ENCODE measurements at regions not wholly inside any gene's neighbourhood (a gene's known extent, or its start where the extent isn't known, plus 50 kb on each side); places are given as distances from the start of the nearest gene placed in this dataset.

- Histone ChIP-seq H3K27me3 (ENCODE audit: low read length) (no peaks in the 10 kb centered on the region), H3K27ac (ENCODE audit: low read depth, low read length) (no peak overlapping the region), H3F3A (ENCODE audit: insufficient read depth) (no peaks in the 10 kb centered on the region)
These were observed 133.9 kb upstream of the CELF2 start for GRCh38 chr10:10883737-10884136.

DNA sequence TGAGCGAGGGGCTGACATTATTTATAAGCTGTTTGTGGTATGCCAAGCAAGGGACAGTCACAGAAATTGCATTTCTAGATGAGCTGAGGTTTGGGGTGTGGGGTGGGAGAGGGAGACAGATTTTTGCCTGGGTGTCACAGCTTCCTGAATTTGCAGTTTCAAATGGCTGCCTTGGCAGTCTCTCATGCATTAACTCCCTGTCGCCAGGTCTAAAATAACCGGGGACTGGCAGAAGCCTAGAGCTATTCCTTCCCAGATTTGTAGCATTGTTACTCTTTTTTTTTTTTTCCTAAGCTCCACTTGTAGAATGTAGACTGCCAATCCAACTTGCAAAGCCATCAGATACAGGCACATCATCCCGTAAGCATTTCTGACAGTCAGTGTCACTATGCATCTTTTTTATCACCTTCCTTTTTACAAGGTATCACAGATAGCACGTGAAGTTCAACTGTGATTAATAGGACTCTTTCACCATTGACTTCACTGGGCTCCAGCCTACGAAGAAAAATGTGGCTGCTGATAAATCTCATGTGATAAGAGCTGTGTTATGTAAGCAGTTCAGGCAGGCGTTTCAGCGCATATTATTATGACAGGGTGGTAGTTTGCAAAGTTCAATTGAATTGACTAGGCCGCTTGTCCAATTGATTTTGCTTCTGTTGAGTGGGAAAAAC is 130.7 kb upstream of the CELF2 start:
- H3K4me3 ChIP-seq (ENCODE audit: insufficient read depth, low read length, poor library complexity, severe bottlenecking) = no peak overlapping the region
- no peak overlapping the region for H3K4me2 ChIP-seq (ENCODE audit: low read depth, low read length, poor library complexity, severe bottlenecking)

More at GRCh38 chr10:10883737-10884136, 133.9 kb upstream of the CELF2 start:
- TF ChIP-seq EZH2phosphoT487 (conservative IDR thresholded peaks at IDR 0.05; ENCODE audit: low read length) = no peak
- no peak for TF ChIP-seq CTCF (IDR thresholded peaks at IDR 0.05; ENCODE audit: insufficient read depth, low read length, poor library complexity, severe bottlenecking)
- Histone ChIP-seq H3K9me2 (replicated peaks; ENCODE audit: insufficient read depth, low read length) (no peaks in the 10 kb centered on the region), H3K79me2 (ENCODE audit: insufficient read depth, low read length) (no peaks in the 10 kb centered on the region), H3K9ac (ENCODE audit: low read length) (no peak overlapping the region), H3K36me3 (ENCODE audit: low read length) (no peaks in the 10 kb centered on the region), H2AFZ (ENCODE audit: low read depth, low read length, severe bottlenecking) (no peak overlapping the region), H4K20me1 (ENCODE audit: low read depth, low read length) (no peaks in the 10 kb centered on the region), H3K9me3 (ENCODE audit: insufficient read depth, low read length) (no peaks in the 10 kb centered on the region), H3K4me3 (ENCODE audit: insufficient read depth, low read length, poor library complexity, severe bottlenecking) (no peak overlapping the region), H3K4me2 (ENCODE audit: low read depth, low read length, poor library complexity, severe bottlenecking) (no peak overlapping the region)

GRCh38 chr10:10891124-10892082 is 126.3 kb upstream of the CELF2 start:
- H4K20me1 ChIP-seq (ENCODE audit: low read depth, low read length) = no peaks in the 10 kb centered on the region
- no peaks in the 10 kb centered on the region for H3K36me3 ChIP-seq (ENCODE audit: low read length)
- H3K4me3 ChIP-seq (ENCODE audit: insufficient read depth, low read length, poor library complexity, severe bottlenecking) = no peak overlapping the region
- no peaks in the 10 kb centered on the region for H3F3A ChIP-seq (ENCODE audit: insufficient read depth)
- H3K4me2 ChIP-seq (ENCODE audit: low read depth, low read length, poor library complexity, severe bottlenecking) = no peak overlapping the region
- no peaks in the 10 kb centered on the region for H3K79me2 ChIP-seq (ENCODE audit: insufficient read depth, low read length)
- no peaks in the 10 kb centered on the region for H3K9me2 ChIP-seq (replicated peaks; ENCODE audit: insufficient read depth, low read length)
- TF ChIP-seq CTCF (IDR thresholded peaks at IDR 0.05; ENCODE audit: insufficient read depth, low read length, poor library complexity, severe bottlenecking) = no peak
- TF ChIP-seq EZH2phosphoT487 (conservative IDR thresholded peaks at IDR 0.05; ENCODE audit: low read length) = no peak
- H3K9me3 ChIP-seq (ENCODE audit: insufficient read depth, low read length) = no peaks in the 10 kb centered on the region
- H3K27me3 ChIP-seq (ENCODE audit: low read length) = no peaks in the 10 kb centered on the region
- H2AFZ ChIP-seq (ENCODE audit: low read depth, low read length, severe bottlenecking) = no peak overlapping the region
- no peak overlapping the region for H3K9ac ChIP-seq (ENCODE audit: low read length)
- no peak overlapping the region for H3K27ac ChIP-seq (ENCODE audit: low read depth, low read length)

More for the DNA sequence above, 130.7 kb upstream of the CELF2 start:
- Histone ChIP-seq H4K20me1 (ENCODE audit: low read depth, low read length) (no peaks in the 10 kb centered on the region), H3K79me2 (ENCODE audit: insufficient read depth, low read length) (no peaks in the 10 kb centered on the region), H3K9me2 (replicated peaks; ENCODE audit: insufficient read depth, low read length) (no peaks in the 10 kb centered on the region), H3K9me3 (ENCODE audit: insufficient read depth, low read length) (no peaks in the 10 kb centered on the region), H3K27ac (ENCODE audit: low read depth, low read length) (no peak overlapping the region), H3K9ac (ENCODE audit: low read length) (no peak overlapping the region), H2AFZ (ENCODE audit: low read depth, low read length, severe bottlenecking) (no peak overlapping the region), H3K27me3 (ENCODE audit: low read length) (no peaks in the 10 kb centered on the region), H3F3A (ENCODE audit: insufficient read depth) (no peaks in the 10 kb centered on the region), H3K36me3 (ENCODE audit: low read length) (no peaks in the 10 kb centered on the region)
- TF ChIP-seq CTCF (IDR thresholded peaks at IDR 0.05; ENCODE audit: insufficient read depth, low read length, poor library complexity, severe bottlenecking) (no peak), EZH2phosphoT487 (conservative IDR thresholded peaks at IDR 0.05; ENCODE audit: low read length) (no peak)
